ENCODE measurements at regions not wholly inside any gene's neighbourhood (a gene's known extent, or its start where the extent isn't known, plus 50 kb on each side); places are given as distances from the start of the nearest gene placed in this dataset.

DNA sequence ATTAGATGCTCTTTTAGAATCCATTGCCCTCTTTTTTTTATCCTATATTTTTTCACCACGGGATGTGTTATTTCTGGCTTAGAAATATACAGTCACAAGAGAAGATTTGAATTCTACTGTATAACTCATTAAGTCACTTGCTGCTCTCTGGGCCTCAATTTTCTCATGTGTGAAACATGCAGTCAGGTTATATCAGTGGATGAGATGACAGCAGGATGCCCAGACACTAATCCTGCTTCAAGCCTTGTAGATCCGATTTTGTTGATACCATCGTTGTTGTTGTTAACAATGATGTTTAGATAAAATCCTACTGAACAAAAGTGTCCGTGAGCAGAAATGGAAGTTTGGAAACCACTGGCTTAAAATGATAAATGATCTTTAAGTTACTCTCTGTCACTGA, 421.9 kb upstream of the DMAC1 start:
- Histone ChIP-seq H3K4me3 (ENCODE audit: low read depth in 1 of 3, low read length in 3 of 3) (no peak overlapping the region), H3K9me3 (ENCODE audit: control insufficient read depth in 2 of 2, insufficient read depth in 1 of 2, low read depth in 1 of 2, low read length in 1 of 2) (no peaks in the 10 kb centered on the region), H3K27ac (ENCODE audit: low read depth in 1 of 3, low read length in 2 of 3) (no peak overlapping the region), H3K36me3 (ENCODE audit: control insufficient read depth in 3 of 3, insufficient read depth in 2 of 3, low read depth in 1 of 3, low read length in 3 of 3) (no peaks in the 10 kb centered on the region), H3K27me3 (ENCODE audit: control insufficient read depth in 3 of 3, insufficient read depth in 3 of 3, low read length in 3 of 3) (no peaks in the 10 kb centered on the region), H3K4me1 (ENCODE audit: control insufficient read depth in 3 of 3, insufficient read depth in 2 of 3, low read depth in 1 of 3, low read length in 2 of 3) (no peaks in the 10 kb centered on the region)
- FAIRE-seq, result no peak
- WGBS, 3 donors, result 42 to 52% (median 49%) methylated on average over 4 of the region's 4 CpGs
- DNase-seq, result no peak

DNA sequence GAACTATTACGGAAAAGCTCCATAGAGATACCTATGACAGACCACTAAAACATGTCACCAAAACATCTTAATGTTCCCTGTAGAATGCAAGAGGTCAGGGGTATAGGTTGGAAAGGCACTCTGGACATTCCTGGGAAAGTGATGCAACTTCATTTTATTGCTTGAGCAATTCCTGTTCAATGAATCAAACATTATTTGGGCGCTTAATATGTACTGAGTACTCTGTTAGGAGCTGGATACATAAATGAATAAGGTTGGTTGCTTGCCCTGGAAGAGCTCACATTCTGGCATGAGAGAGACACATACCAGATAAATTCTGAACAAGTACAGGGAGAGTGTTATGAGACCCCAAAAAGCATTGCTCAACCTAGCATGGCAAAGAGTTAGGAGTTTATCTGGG, 408.9 kb upstream of the DMAC1 start:
- 79 to 91% (median 85%) methylated on average over 2 of the region's 2 CpGs for WGBS, 3 donors
- FAIRE-seq, result no peak
- no peaks in the 10 kb centered on the region for H3K36me3 ChIP-seq (ENCODE audit: control insufficient read depth in 3 of 3, insufficient read depth in 2 of 3, low read depth in 1 of 3, low read length in 3 of 3)

DNA sequence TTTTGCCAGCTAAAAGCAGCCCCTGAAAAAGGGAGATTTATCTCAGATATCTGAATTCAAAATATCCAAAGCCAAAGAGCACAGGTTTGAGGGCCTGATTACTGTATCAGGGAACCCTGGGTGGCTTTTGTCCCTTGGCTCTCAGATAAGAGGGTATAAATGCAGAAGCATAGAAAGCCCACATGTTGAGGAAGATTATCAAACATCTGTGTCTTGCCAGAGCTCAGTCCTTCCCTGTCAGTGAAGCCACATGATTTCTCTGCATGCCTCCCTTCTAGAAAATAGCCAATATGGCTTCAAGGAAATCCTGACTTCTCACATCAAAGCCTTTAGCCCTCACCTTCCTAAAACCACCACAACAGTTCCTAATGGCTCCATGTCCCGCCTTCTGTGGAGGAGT, 408.0 kb upstream of the DMAC1 start:
- H3K9me3 ChIP-seq (ENCODE audit: control insufficient read depth in 2 of 2, insufficient read depth in 1 of 2, low read depth in 1 of 2, low read length in 1 of 2), result no peaks in the 10 kb centered on the region
- H3K4me1 ChIP-seq (ENCODE audit: control insufficient read depth in 3 of 3, insufficient read depth in 2 of 3, low read depth in 1 of 3, low read length in 2 of 3), result no peaks in the 10 kb centered on the region
- FAIRE-seq, result no peak
- H3K27me3 ChIP-seq (ENCODE audit: control insufficient read depth in 3 of 3, insufficient read depth in 3 of 3, low read length in 3 of 3), result no peaks in the 10 kb centered on the region
- 70 to 83% (median 74%) methylated on average over 1 of the region's 1 CpG for WGBS, 3 donors
- no peaks in the 10 kb centered on the region for H3K36me3 ChIP-seq (ENCODE audit: control insufficient read depth in 3 of 3, insufficient read depth in 2 of 3, low read depth in 1 of 3, low read length in 3 of 3)
- no peak for DNase-seq
- no peak overlapping the region for H3K27ac ChIP-seq (ENCODE audit: low read depth in 1 of 3, low read length in 2 of 3)
- H3K4me3 ChIP-seq (ENCODE audit: low read depth in 1 of 3, low read length in 3 of 3), result no peak overlapping the region

More for the DNA sequence above, 408.9 kb upstream of the DMAC1 start:
- H3K9me3 ChIP-seq (ENCODE audit: control insufficient read depth in 2 of 2, insufficient read depth in 1 of 2, low read depth in 1 of 2, low read length in 1 of 2), result no peaks in the 10 kb centered on the region
- H3K27me3 ChIP-seq (ENCODE audit: control insufficient read depth in 3 of 3, insufficient read depth in 3 of 3, low read length in 3 of 3), result no peaks in the 10 kb centered on the region
- no peak overlapping the region for H3K27ac ChIP-seq (ENCODE audit: low read depth in 1 of 3, low read length in 2 of 3)
- no peak overlapping the region for H3K4me3 ChIP-seq (ENCODE audit: low read depth in 1 of 3, low read length in 3 of 3)
- no peaks in the 10 kb centered on the region for H3K4me1 ChIP-seq (ENCODE audit: control insufficient read depth in 3 of 3, insufficient read depth in 2 of 3, low read depth in 1 of 3, low read length in 2 of 3)
- no peak for DNase-seq

DNA sequence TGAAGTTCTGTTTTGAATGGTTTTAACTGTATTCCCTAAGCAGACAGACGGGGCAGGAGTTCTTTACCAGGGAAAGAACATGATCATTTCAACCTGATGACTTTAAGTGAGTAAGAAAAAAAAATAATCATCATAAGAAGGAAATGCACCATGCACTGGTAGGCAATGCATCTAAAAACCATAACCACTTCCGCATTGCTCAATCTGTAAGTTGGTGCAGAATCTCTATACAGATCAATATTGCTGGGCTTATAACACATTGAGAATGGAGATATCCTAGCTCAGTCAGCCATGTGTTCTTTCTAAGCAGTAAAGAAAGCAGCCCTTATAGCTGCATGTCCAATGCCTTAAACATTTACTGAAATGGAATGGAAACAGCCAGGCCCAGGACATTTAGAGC, 407.1 kb upstream of the DMAC1 start:
- no peaks in the 10 kb centered on the region for H3K36me3 ChIP-seq (ENCODE audit: control insufficient read depth in 3 of 3, insufficient read depth in 2 of 3, low read depth in 1 of 3, low read length in 3 of 3)
- H3K27me3 ChIP-seq (ENCODE audit: control insufficient read depth in 3 of 3, insufficient read depth in 3 of 3, low read length in 3 of 3), result no peaks in the 10 kb centered on the region
- no peak overlapping the region for H3K27ac ChIP-seq (ENCODE audit: low read depth in 1 of 3, low read length in 2 of 3)
- DNase-seq, result no peak
- no peak for FAIRE-seq
- no peaks in the 10 kb centered on the region for H3K4me1 ChIP-seq (ENCODE audit: control insufficient read depth in 3 of 3, insufficient read depth in 2 of 3, low read depth in 1 of 3, low read length in 2 of 3)
- H3K9me3 ChIP-seq (ENCODE audit: control insufficient read depth in 2 of 2, insufficient read depth in 1 of 2, low read depth in 1 of 2, low read length in 1 of 2), result no peaks in the 10 kb centered on the region
- WGBS, 3 donors, result 45 to 60% (median 46%) methylated on average over 2 of the region's 2 CpGs
- no peak overlapping the region for H3K4me3 ChIP-seq (ENCODE audit: low read depth in 1 of 3, low read length in 3 of 3)

DNA sequence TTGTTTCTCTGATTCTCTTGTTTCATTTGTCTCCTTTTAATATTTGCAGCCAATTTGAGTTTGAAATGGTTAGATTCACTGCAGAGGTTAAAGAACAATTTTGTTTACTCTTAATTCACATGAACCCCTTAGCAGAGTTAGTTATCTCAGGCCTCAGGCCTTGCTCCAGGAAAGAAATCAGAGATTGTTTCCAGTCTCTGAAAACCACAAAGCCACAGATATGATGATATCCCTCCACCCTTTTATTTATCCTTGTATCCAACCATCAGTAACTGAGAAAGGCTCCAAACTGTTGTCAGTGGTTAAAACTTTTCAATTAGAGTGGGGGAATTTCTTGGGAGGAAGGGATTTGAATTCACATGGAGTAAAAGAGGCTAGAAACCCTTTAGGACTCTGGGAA, 406.0 kb upstream of the DMAC1 start:
- no peak for FAIRE-seq

DNA sequence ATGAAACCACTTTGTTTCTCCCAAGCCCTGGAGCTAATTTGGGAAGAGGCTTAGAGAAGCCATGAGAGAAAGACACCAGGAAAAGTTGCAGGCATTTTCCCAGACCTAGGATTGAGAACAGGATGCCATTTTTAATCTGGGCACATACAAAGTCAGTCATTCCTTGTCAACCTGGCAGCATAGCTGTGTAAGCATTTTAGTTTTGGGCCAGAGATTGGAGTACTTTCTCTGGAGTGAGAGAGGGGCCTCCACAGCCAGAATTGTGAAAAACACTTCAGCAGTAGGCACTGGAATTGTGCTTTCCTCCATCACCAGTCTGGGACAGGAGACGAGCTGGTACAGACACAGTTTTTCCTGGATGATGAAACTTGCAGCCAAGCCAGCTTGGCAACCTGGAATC, 390.3 kb upstream of the DMAC1 start:
- H3K4me1 ChIP-seq (ENCODE audit: control insufficient read depth in 3 of 3, insufficient read depth in 2 of 3, low read depth in 1 of 3, low read length in 2 of 3), result no peaks in the 10 kb centered on the region
- 73 to 76% (median 75%) methylated on average over 1 of the region's 1 CpG for WGBS, 3 donors
- DNase-seq, result no peak
- H3K27me3 ChIP-seq (ENCODE audit: control insufficient read depth in 3 of 3, insufficient read depth in 3 of 3, low read length in 3 of 3), result no peaks in the 10 kb centered on the region
- no peak for FAIRE-seq
- no peaks in the 10 kb centered on the region for H3K36me3 ChIP-seq (ENCODE audit: control insufficient read depth in 3 of 3, insufficient read depth in 2 of 3, low read depth in 1 of 3, low read length in 3 of 3)
- peaks cover 0 to 11% of the 10 kb centered on the region in 2 donors for H3K9me3 ChIP-seq (ENCODE audit: control insufficient read depth in 2 of 2, insufficient read depth in 1 of 2, low read depth in 1 of 2, low read length in 1 of 2)
- H3K27ac ChIP-seq (ENCODE audit: low read depth in 1 of 3, low read length in 2 of 3), result no peak overlapping the region
- H3K4me3 ChIP-seq (ENCODE audit: low read depth in 1 of 3, low read length in 3 of 3), result no peak overlapping the region

More for the DNA sequence above, 406.0 kb upstream of the DMAC1 start:
- no peak overlapping the region for H3K4me3 ChIP-seq (ENCODE audit: low read depth in 1 of 3, low read length in 3 of 3)
- H3K9me3 ChIP-seq (ENCODE audit: control insufficient read depth in 2 of 2, insufficient read depth in 1 of 2, low read depth in 1 of 2, low read length in 1 of 2), result no peaks in the 10 kb centered on the region
- no peaks in the 10 kb centered on the region for H3K27me3 ChIP-seq (ENCODE audit: control insufficient read depth in 3 of 3, insufficient read depth in 3 of 3, low read length in 3 of 3)
- H3K4me1 ChIP-seq (ENCODE audit: control insufficient read depth in 3 of 3, insufficient read depth in 2 of 3, low read depth in 1 of 3, low read length in 2 of 3), result no peaks in the 10 kb centered on the region
- H3K27ac ChIP-seq (ENCODE audit: low read depth in 1 of 3, low read length in 2 of 3), result no peak overlapping the region
- DNase-seq, result no peak
- no peaks in the 10 kb centered on the region for H3K36me3 ChIP-seq (ENCODE audit: control insufficient read depth in 3 of 3, insufficient read depth in 2 of 3, low read depth in 1 of 3, low read length in 3 of 3)

DNA sequence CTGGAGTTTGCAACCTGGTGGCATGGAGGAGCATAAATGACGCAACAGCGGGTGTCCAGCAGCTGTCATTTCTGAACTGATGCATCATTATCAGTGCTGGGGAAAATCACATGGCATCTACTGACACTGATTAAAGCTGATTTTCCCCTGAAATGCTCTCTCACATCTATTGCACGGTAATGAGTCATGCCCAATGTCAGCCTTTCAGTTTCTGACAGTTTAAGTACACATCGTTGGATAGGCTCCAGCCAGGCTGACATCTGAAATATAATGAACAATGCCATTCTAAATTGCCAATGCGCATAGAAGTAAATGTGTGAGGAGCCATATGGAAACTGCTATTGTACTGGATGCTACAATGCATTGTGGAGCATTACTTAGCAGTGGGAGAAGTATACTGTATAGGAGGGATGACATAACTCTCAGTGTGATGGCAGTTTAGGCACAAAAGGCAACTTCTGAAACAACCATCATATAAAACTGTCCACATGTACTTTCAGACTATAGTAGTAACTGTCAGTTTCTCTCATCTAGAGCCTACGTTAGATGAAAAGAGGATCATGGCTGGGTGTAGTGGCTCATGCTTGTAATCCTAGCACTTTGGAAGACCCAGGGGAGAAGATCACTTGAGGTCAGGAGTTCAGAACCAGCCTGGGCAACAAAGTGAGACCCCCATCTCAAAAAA, 389.3 kb upstream of the DMAC1 start:
- no peak overlapping the region for H3K27ac ChIP-seq (ENCODE audit: low read depth in 1 of 3, low read length in 2 of 3)
- H3K9me3 ChIP-seq (ENCODE audit: control insufficient read depth in 2 of 2, insufficient read depth in 1 of 2, low read depth in 1 of 2, low read length in 1 of 2), result peaks cover 0 to 11% of the 10 kb centered on the region in 2 donors
- 69 to 77% (median 73%) methylated on average over 6 of the region's 6 CpGs for WGBS, 3 donors
- H3K4me3 ChIP-seq (ENCODE audit: low read depth in 1 of 3, low read length in 3 of 3), result no peak overlapping the region
- H3K27me3 ChIP-seq (ENCODE audit: control insufficient read depth in 3 of 3, insufficient read depth in 3 of 3, low read length in 3 of 3), result no peaks in the 10 kb centered on the region
- H3K4me1 ChIP-seq (ENCODE audit: control insufficient read depth in 3 of 3, insufficient read depth in 2 of 3, low read depth in 1 of 3, low read length in 2 of 3), result no peaks in the 10 kb centered on the region
- no peak for DNase-seq
- FAIRE-seq, result no peak
- no peaks in the 10 kb centered on the region for H3K36me3 ChIP-seq (ENCODE audit: control insufficient read depth in 3 of 3, insufficient read depth in 2 of 3, low read depth in 1 of 3, low read length in 3 of 3)

DNA sequence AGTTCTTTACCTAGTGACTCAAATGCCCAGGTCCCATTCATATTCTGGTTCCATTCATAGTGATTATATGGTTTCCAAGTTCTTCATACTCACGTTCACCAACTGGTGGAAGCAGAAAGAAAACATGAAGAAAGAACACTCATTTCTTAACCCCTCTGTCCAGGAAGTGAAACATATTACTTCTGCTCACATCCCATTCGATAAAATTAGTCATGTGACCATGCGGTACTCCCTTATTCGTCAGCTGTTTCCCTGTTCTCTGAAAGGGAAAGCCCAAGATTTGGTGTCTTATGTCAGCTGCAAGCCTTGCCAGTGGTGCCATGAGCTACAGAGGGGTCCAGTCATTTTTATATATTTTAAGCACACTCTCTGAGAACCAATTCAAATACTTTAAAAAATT, 387.0 kb upstream of the DMAC1 start:
- Histone ChIP-seq H3K4me3 (ENCODE audit: low read depth in 1 of 3, low read length in 3 of 3) (no peak overlapping the region), H3K9me3 (ENCODE audit: control insufficient read depth in 2 of 2, insufficient read depth in 1 of 2, low read depth in 1 of 2, low read length in 1 of 2) (peaks cover 0 to 9% of the 10 kb centered on the region in 2 donors), H3K27me3 (ENCODE audit: control insufficient read depth in 3 of 3, insufficient read depth in 3 of 3, low read length in 3 of 3) (no peaks in the 10 kb centered on the region), H3K36me3 (ENCODE audit: control insufficient read depth in 3 of 3, insufficient read depth in 2 of 3, low read depth in 1 of 3, low read length in 3 of 3) (no peaks in the 10 kb centered on the region), H3K27ac (ENCODE audit: low read depth in 1 of 3, low read length in 2 of 3) (no peak overlapping the region), H3K4me1 (ENCODE audit: control insufficient read depth in 3 of 3, insufficient read depth in 2 of 3, low read depth in 1 of 3, low read length in 2 of 3) (no peaks in the 10 kb centered on the region)
- WGBS, 3 donors, result 78 to 91% (median 86%) methylated on average over 4 of the region's 4 CpGs
- DNase-seq (no peak), FAIRE-seq (no peak)

DNA sequence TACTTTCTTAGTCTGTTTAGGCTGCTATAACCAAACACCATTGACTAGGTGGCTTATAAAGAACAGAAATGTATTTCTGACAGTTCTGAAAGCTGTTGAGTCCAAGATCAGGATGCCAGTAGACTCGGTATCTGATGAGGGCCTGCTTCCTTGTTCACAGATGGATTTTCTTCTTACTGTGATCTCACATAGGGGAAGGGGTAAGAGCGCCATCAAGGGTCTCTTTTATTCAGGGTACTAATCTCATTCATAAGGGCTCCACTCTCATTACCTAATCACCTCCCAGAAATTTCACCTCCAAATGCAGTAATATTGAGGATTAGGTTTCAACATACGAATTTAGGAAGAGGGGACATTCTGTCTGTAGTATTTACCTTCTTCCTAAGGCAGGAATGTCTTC, 384.0 kb upstream of the DMAC1 start:
- no peaks in the 10 kb centered on the region for H3K36me3 ChIP-seq (ENCODE audit: control insufficient read depth in 3 of 3, insufficient read depth in 2 of 3, low read depth in 1 of 3, low read length in 3 of 3)
- H3K27ac ChIP-seq (ENCODE audit: low read depth in 1 of 3, low read length in 2 of 3), result no peak overlapping the region
- 67 to 76% (median 72%) methylated on average over 3 of the region's 3 CpGs for WGBS, 3 donors
- FAIRE-seq, result no peak
- no peaks in the 10 kb centered on the region for H3K9me3 ChIP-seq (ENCODE audit: control insufficient read depth in 2 of 2, insufficient read depth in 1 of 2, low read depth in 1 of 2, low read length in 1 of 2)
- H3K4me3 ChIP-seq (ENCODE audit: low read depth in 1 of 3, low read length in 3 of 3), result no peak overlapping the region
- no peaks in the 10 kb centered on the region for H3K4me1 ChIP-seq (ENCODE audit: control insufficient read depth in 3 of 3, insufficient read depth in 2 of 3, low read depth in 1 of 3, low read length in 2 of 3)
- no peaks in the 10 kb centered on the region for H3K27me3 ChIP-seq (ENCODE audit: control insufficient read depth in 3 of 3, insufficient read depth in 3 of 3, low read length in 3 of 3)
- no peak for DNase-seq
